GM21367 (cell line): ENCODE measurements at regions not wholly inside any gene's neighbourhood (a gene's known extent, or its start where the extent isn't known, plus 50 kb on each side); places are given as distances from the start of the nearest gene placed in this dataset.

Source experiments
- ATAC-seq: cut with Tn5 transposase; IDR thresholded peaks from one replicate; pipeline ENCODE4 v1.9.1; 2021; ENCODE audit not compliant: unreplicated experiment

GRCh38 chr5:67720162-67720772 lies 495.3 kb upstream of the PIK3R1 start:
- no peak for ATAC-seq

- ATAC-seq, result no peak
Observed at GRCh38 chr5:67702008-67702407, 505.4 kb upstream of the CD180 start.

- ATAC-seq, result no peak
Observed at GRCh38 chr5:67699560-67699959, 503.0 kb upstream of the CD180 start.

- ATAC-seq, result no peak
Observed at GRCh38 chr5:67696446-67696845, 499.8 kb upstream of the CD180 start.

GRCh38 chr5:67695369-67695768 lies 498.8 kb upstream of the CD180 start:
- ATAC-seq, result no peak

GRCh38 chr5:67694810-67695191 lies 498.2 kb upstream of the CD180 start:
- ATAC-seq, result no peak

- no peak for ATAC-seq
Observed at GRCh38 chr5:67693956-67694809, 497.6 kb upstream of the CD180 start.

- no peak for ATAC-seq
Observed at GRCh38 chr5:67686746-67687145, 490.1 kb upstream of the CD180 start.

- ATAC-seq, result no peak
Observed at GRCh38 chr5:67681703-67682102, 485.1 kb upstream of the CD180 start.

- no peak for ATAC-seq
Observed at GRCh38 chr5:67680099-67680498, 483.5 kb upstream of the CD180 start.

- ATAC-seq, result no peak
Observed at GRCh38 chr5:67679184-67679841, 482.7 kb upstream of the CD180 start.

GRCh38 chr5:67678594-67678993 lies 482.0 kb upstream of the CD180 start:
- no peak for ATAC-seq

- ATAC-seq, result no peak
Observed at GRCh38 chr5:67677422-67677970, 480.9 kb upstream of the CD180 start.

GRCh38 chr5:67676863-67677262 lies 480.3 kb upstream of the CD180 start:
- no peak for ATAC-seq

- no peak for ATAC-seq
Observed at GRCh38 chr5:67674159-67674655, 477.6 kb upstream of the CD180 start.

GRCh38 chr5:67673618-67674017 lies 477.0 kb upstream of the CD180 start:
- no peak for ATAC-seq

GRCh38 chr5:67673180-67673579 lies 476.6 kb upstream of the CD180 start:
- ATAC-seq, result no peak

- ATAC-seq, result no peak
Observed at GRCh38 chr5:67672636-67673035, 476.0 kb upstream of the CD180 start.

GRCh38 chr5:67669916-67670315 lies 473.3 kb upstream of the CD180 start:
- no peak for ATAC-seq

- no peak for ATAC-seq
Observed at GRCh38 chr5:67660149-67660548, 463.6 kb upstream of the CD180 start.

- no peak for ATAC-seq
Observed at GRCh38 chr5:67659288-67659687, 462.7 kb upstream of the CD180 start.

- ATAC-seq, result no peak
Observed at GRCh38 chr5:67657055-67657454, 460.5 kb upstream of the CD180 start.
